Effector memory CD4-positive, alpha-beta T cell (primary cell): ENCODE measurements at regions not wholly inside any gene's neighbourhood (a gene's known extent, or its start where the extent isn't known, plus 50 kb on each side); places are given as distances from the start of the nearest gene placed in this dataset.
A peak's percentile ranks its signal among the peaks of the same experiment; 100 is the strongest.

Experiments used
- DNase-seq, 3 donors: peaks; one replicate each; pipeline ENCODE4 v3.0.0-alpha.2; 2020
- H3K27ac ChIP-seq: 2 replicates; pipeline ENCODE4 v1.7.0; 2013; ENCODE audit warnings: mild to moderate bottlenecking, low read length, moderate library complexity; ENCODE audit not compliant: insufficient read depth, poor library complexity, severe bottlenecking
- H3K27me3 ChIP-seq: replicated peaks from 2 replicates; pipeline ENCODE4 v1.7.0; 2013; ENCODE audit warnings: mild to moderate bottlenecking, low read length; ENCODE audit not compliant: insufficient read depth, control insufficient read depth, poor library complexity, severe bottlenecking
- H3K36me3 ChIP-seq: 2 replicates; pipeline ENCODE4 v1.7.0; 2013; ENCODE audit warnings: mild to moderate bottlenecking, low read length, moderate library complexity; ENCODE audit not compliant: control insufficient read depth, insufficient read depth
- H3K4me1 ChIP-seq: 2 replicates; pipeline ENCODE4 v1.7.0; 2013; ENCODE audit warnings: low read length, mild to moderate bottlenecking; ENCODE audit not compliant: control insufficient read depth, insufficient read depth, poor library complexity, severe bottlenecking
- H3K4me3 ChIP-seq: 2 replicates; pipeline ENCODE4 v1.7.0; 2013; ENCODE audit warnings: low read length, low read depth, mild to moderate bottlenecking; ENCODE audit not compliant: insufficient read depth, poor library complexity, severe bottlenecking
- H3K9me3 ChIP-seq: 2 replicates; pipeline ENCODE4 v1.7.0; 2013; ENCODE audit warnings: mild to moderate bottlenecking, low read length, moderate library complexity; ENCODE audit not compliant: control insufficient read depth

GRCh38 chr7:25615593-25615992 is 387.3 kb upstream of the NPVF start:
- no peak overlapping the region for H3K27ac ChIP-seq

GRCh38 chr7:25617214-25617613 is 388.9 kb upstream of the NPVF start:
- Histone ChIP-seq H3K36me3 (no peaks in the 10 kb centered on the region), H3K4me3 (no peak overlapping the region), H3K9me3 (no peaks in the 10 kb centered on the region), H3K4me1 (peaks cover 9% of the 10 kb centered on the region), H3K27ac (no peak overlapping the region), H3K27me3 (no peaks in the 10 kb centered on the region)
- DNase-seq, result no peak

More at GRCh38 chr7:25615593-25615992, 387.3 kb upstream of the NPVF start:
- H3K4me1 ChIP-seq, result peaks cover 3% of the 10 kb centered on the region
- no peaks in the 10 kb centered on the region for H3K36me3 ChIP-seq
- no peaks in the 10 kb centered on the region for H3K27me3 ChIP-seq
- no peak for DNase-seq
- no peak overlapping the region for H3K4me3 ChIP-seq
- no peaks in the 10 kb centered on the region for H3K9me3 ChIP-seq

GRCh38 chr7:25617673-25618072 is 389.4 kb upstream of the NPVF start:
- no peaks in the 10 kb centered on the region for H3K27me3 ChIP-seq
- H3K27ac ChIP-seq, result no peak overlapping the region
- H3K9me3 ChIP-seq, result no peaks in the 10 kb centered on the region
- H3K4me1 ChIP-seq, result peaks cover 9% of the 10 kb centered on the region
- DNase-seq, result no peak
- H3K4me3 ChIP-seq, result no peak overlapping the region
- H3K36me3 ChIP-seq, result no peaks in the 10 kb centered on the region

GRCh38 chr7:25619381-25619780 is 391.1 kb upstream of the NPVF start:
- H3K4me1 ChIP-seq, result peaks cover 9% of the 10 kb centered on the region
- no peaks in the 10 kb centered on the region for H3K9me3 ChIP-seq
- no peaks in the 10 kb centered on the region for H3K27me3 ChIP-seq
- no peak overlapping the region for H3K27ac ChIP-seq
- no peak overlapping the region for H3K4me3 ChIP-seq
- no peak for DNase-seq
- H3K36me3 ChIP-seq, result no peaks in the 10 kb centered on the region

GRCh38 chr7:25619963-25620799 is 391.9 kb upstream of the NPVF start:
- no peak for DNase-seq
- H3K36me3 ChIP-seq, result no peaks in the 10 kb centered on the region
- no peak overlapping the region for H3K27ac ChIP-seq

GRCh38 chr7:25621993-25622392 is 393.7 kb upstream of the NPVF start:
- peaks cover 9% of the 10 kb centered on the region for H3K4me1 ChIP-seq
- H3K27me3 ChIP-seq, result no peaks in the 10 kb centered on the region
- H3K27ac ChIP-seq, result no peak overlapping the region
- no peaks in the 10 kb centered on the region for H3K36me3 ChIP-seq
- no peaks in the 10 kb centered on the region for H3K9me3 ChIP-seq
- no peak for DNase-seq
- no peak overlapping the region for H3K4me3 ChIP-seq

More at GRCh38 chr7:25619963-25620799, 391.9 kb upstream of the NPVF start:
- no peaks in the 10 kb centered on the region for H3K9me3 ChIP-seq
- H3K27me3 ChIP-seq, result no peaks in the 10 kb centered on the region
- peak overlapping the region; percentile 11 for H3K4me3 ChIP-seq
- H3K4me1 ChIP-seq, result peaks cover 9% of the 10 kb centered on the region

- no peak overlapping the region for H3K27ac ChIP-seq
- no peak for DNase-seq
- H3K36me3 ChIP-seq, result no peaks in the 10 kb centered on the region
- peaks cover 9% of the 10 kb centered on the region for H3K4me1 ChIP-seq
- H3K4me3 ChIP-seq, result no peak overlapping the region
- no peaks in the 10 kb centered on the region for H3K27me3 ChIP-seq
- H3K9me3 ChIP-seq, result no peaks in the 10 kb centered on the region
Observed at GRCh38 chr7:25622695-25623094, 394.4 kb upstream of the NPVF start.

- Histone ChIP-seq H3K4me1 (peaks cover 9% of the 10 kb centered on the region), H3K36me3 (no peaks in the 10 kb centered on the region), H3K9me3 (no peaks in the 10 kb centered on the region), H3K27ac (no peak overlapping the region), H3K4me3 (no peak overlapping the region), H3K27me3 (no peaks in the 10 kb centered on the region)
- no peak for DNase-seq
Observed at GRCh38 chr7:25624051-25624450, 395.8 kb upstream of the NPVF start.

- Histone ChIP-seq H3K9me3 (no peaks in the 10 kb centered on the region), H3K4me1 (peaks cover 9% of the 10 kb centered on the region)
- DNase-seq, result no peak
Observed at GRCh38 chr7:25624833-25625232, 396.5 kb upstream of the NPVF start.

GRCh38 chr7:25625306-25625992 is 397.2 kb upstream of the NPVF start:
- H3K27ac ChIP-seq, result no peak overlapping the region
- H3K36me3 ChIP-seq, result no peaks in the 10 kb centered on the region
- H3K27me3 ChIP-seq, result no peaks in the 10 kb centered on the region

More at GRCh38 chr7:25624833-25625232, 396.5 kb upstream of the NPVF start:
- Histone ChIP-seq H3K4me3 (no peak overlapping the region), H3K27ac (no peak overlapping the region), H3K36me3 (no peaks in the 10 kb centered on the region), H3K27me3 (no peaks in the 10 kb centered on the region)

More at GRCh38 chr7:25625306-25625992, 397.2 kb upstream of the NPVF start:
- DNase-seq, result no peak
- Histone ChIP-seq H3K4me3 (no peak overlapping the region), H3K9me3 (no peaks in the 10 kb centered on the region), H3K4me1 (peaks cover 7% of the 10 kb centered on the region)
